GM12891 (cell line): ENCODE measurements at regions not wholly inside any gene's neighbourhood (a gene's known extent, or its start where the extent isn't known, plus 50 kb on each side); places are given as distances from the start of the nearest gene placed in this dataset.

Experiments
- DNase-seq: peaks from one replicate; pipeline ENCODE4 v3.0.0; 2011; ENCODE audit warnings: low spot score; ENCODE audit not compliant: insufficient read length
- FAIRE-seq: peaks from 2 replicates; lab custom pipeline; 2011; peaks lifted over from hg19 to GRCh38; lab: Jason Lieb, UNC
- PAX5 ChIP-seq: IDR thresholded peaks from 2 replicates; pipeline ENCODE4 v1.6.1; 2011; ENCODE audit warnings: low read length, moderate library complexity, mild to moderate bottlenecking; ENCODE audit not compliant: insufficient read depth, severe bottlenecking
- POLR2A ChIP-seq: IDR thresholded peaks from 2 replicates; pipeline ENCODE4 v1.6.1; 2011; ENCODE audit warnings: low read depth, low read length, control low read depth
- POLR2AphosphoS5 ChIP-seq: IDR thresholded peaks from 2 replicates; pipeline ENCODE4 v1.6.1; 2011; ENCODE audit warnings: low read depth, low read length, control low read depth
- POU2F2 ChIP-seq: IDR thresholded peaks from 2 replicates; pipeline ENCODE4 v1.6.1; 2011; ENCODE audit warnings: low read depth, mild to moderate bottlenecking, control low read depth, low read length, moderate library complexity
- SPI1 ChIP-seq: IDR thresholded peaks from 2 replicates; pipeline ENCODE4 v1.6.1; 2011; ENCODE audit warnings: low read depth, low read length, control low read depth
- TAF1 ChIP-seq: IDR thresholded peaks from 2 replicates; pipeline ENCODE4 v1.6.1; 2011; ENCODE audit warnings: low read depth, low read length, control low read depth

DNA sequence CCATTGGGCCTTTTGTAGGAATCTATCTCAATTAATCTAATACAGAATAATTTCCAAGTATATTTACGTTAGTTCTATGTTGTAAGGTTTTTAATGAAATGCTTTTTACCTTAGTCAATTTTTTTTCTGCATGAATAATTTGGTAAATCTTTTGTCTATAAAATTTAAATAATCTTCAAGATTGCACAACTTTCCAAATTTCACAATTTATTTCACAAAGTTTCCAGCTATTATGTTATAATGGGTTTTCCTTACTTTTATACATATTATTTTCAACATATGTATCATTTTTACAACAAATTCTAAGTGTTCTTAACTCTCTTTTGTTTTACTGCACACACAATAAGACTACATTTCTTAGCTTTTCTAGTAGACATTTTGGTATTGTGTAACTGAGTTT is 470.7 kb downstream of the ETV1 start:
- FAIRE-seq: no peak
- TF ChIP-seq TAF1 (no peak), POLR2AphosphoS5 (no peak), POLR2A (no peak), POU2F2 (no peak), SPI1 (no peak), PAX5 (no peak)
- no peak for DNase-seq

DNA sequence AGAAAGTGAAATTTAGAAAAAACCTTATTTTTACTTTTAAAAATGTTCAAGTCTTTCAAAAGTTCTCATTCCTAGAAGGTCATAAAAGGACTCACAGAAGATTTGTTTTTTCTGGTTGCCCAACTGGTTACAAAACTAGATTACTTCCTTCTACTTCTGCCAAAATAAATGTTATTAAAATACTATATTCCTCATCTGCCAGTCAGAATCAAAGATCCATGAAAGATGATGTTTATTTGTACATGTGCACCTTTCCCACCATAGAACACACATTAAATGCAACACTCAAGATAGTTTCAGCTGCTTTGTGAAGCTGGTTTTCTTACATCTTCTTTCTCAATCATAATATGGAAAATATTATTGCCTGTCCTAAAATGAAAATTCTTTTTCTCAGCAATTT is 465.4 kb downstream of the ETV1 start:
- DNase-seq (no peak), FAIRE-seq (no peak)
- TF ChIP-seq POLR2AphosphoS5 (no peak), POU2F2 (no peak), TAF1 (no peak), PAX5 (no peak), SPI1 (no peak), POLR2A (no peak)

DNA sequence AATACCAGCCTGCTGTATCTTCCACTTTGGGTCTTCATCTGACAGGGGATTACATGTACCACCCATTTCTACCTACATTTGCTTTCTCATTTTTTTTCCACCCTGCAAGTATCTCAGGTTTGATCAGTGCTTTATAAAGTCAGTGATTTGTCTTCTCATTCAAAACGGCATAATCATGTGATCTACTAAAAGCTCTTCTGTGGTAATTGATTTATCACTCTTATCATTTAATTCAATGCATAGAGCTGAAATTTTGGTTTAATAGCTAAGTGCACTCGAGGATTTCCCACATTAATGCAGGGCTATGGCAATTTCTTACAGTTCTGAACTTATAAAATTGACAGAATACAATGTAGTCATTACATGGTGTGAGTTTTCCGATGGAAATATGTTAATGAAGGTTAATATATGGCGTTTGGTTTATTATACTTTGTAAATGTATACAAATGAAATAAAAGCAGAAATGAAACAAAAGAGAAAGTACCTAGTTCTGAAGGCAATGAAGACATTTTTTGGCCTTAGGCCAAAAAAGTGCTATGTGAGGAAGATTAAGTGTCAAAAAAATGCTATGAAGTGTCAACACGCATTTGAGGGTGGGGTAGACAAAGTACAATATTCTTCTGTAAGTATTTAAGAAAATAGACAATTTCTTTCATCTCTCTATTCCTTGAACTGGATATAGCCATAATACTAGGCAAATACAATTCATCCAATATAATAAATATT is 457.3 kb downstream of the ETV1 start:
- no peak for TF ChIP-seq POU2F2
- peak; percentile 14; the same call in 1 of the 2 replicates for TF ChIP-seq SPI1
- no peak for TF ChIP-seq POLR2AphosphoS5
- no peak for TF ChIP-seq PAX5
- no peak for TF ChIP-seq POLR2A
- no peak for DNase-seq
- FAIRE-seq: no peak

DNA sequence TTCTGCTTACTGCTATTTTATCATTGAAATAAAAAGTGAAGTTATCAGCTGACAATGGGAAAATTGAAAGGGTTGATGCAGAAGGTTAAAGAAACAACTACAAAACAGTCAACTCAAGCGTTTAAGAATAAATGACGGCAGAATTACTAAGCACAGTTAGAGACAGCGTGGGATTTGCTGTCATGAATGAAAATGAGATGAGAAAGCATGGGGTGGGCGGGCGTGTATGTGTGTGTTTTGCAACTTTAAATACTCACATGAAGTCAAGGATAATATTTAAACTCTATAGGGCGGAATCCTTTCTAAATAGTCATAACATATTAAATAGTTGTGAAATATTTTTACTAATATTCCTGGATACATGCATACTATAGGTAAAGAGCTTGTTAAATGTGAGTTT is 450.8 kb downstream of the ETV1 start:
- DNase-seq (no peak), FAIRE-seq (no peak)
- TF ChIP-seq TAF1 (no peak), PAX5 (no peak), POU2F2 (no peak), POLR2A (no peak)

DNA sequence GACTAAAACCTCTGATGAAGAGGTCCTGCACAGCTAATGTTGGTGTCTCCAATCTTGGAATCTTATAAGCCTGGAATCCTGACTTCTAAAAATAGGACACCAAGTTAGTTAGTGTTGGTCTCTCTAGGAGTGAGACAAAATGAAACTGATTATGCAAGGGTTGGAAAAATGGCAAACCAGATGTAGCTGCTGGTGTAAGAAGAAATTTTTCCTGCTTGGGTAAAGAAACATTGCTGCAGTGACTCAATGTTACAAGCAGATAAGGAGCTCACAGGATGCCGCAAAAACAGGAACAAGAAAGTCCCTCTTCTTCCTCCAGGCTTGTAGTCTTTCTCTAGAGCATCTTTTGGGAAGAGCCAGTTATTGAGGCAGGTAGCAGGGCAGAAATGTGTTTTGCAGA is 449.0 kb downstream of the ETV1 start:
- FAIRE-seq (no peak), DNase-seq (no peak)

DNA sequence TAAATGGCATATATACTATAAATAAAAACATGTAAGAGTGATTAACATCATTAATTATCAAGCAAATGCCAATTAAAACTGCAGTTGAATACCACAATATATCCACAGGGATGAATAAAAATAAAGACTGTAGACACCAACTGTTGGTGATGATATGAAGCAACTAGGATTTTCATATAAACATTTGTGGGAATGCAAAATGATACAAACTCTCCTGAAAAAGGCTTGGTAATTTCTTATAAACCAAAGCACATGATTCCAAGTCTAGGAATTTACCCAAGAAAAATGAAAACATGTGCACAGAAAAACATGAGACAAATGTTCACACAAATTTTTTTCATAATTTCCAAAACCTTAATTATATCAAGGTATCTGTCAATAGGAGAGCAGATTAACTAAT is 448.1 kb downstream of the ETV1 start:
- TF ChIP-seq POU2F2: no peak
- TF ChIP-seq POLR2A: no peak
- no peak for TF ChIP-seq TAF1
- TF ChIP-seq POLR2AphosphoS5: no peak
- TF ChIP-seq SPI1: no peak
- no peak for TF ChIP-seq PAX5
- FAIRE-seq (no peak), DNase-seq (no peak)

More for the DNA sequence above, 449.0 kb downstream of the ETV1 start:
- TF ChIP-seq SPI1 (no peak), POU2F2 (no peak), POLR2AphosphoS5 (no peak), TAF1 (no peak), PAX5 (no peak), POLR2A (no peak)

DNA sequence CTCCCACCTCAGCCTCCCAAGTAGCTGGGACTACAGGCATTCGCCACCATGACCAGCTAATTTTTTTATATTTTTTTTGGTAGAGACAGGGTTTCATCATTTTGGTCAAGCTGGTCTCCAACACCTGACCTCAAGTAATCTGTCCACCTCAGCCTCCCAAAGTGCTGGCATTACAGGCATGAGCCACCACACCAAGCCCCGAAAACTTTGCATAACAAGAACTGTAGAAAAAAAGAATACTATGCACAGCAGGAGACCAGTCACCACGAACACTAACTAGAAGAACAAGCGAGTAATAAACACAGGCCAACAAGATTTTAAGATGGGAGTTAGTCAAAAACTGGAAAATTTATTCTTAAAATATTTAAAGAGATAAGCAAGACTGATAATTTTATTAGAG is 447.0 kb downstream of the ETV1 start:
- DNase-seq (no peak), FAIRE-seq (no peak)
- no peak for TF ChIP-seq POU2F2
- TF ChIP-seq TAF1: no peak
- no peak for TF ChIP-seq PAX5
- TF ChIP-seq POLR2A: no peak
- no peak for TF ChIP-seq SPI1
- TF ChIP-seq POLR2AphosphoS5: no peak

DNA sequence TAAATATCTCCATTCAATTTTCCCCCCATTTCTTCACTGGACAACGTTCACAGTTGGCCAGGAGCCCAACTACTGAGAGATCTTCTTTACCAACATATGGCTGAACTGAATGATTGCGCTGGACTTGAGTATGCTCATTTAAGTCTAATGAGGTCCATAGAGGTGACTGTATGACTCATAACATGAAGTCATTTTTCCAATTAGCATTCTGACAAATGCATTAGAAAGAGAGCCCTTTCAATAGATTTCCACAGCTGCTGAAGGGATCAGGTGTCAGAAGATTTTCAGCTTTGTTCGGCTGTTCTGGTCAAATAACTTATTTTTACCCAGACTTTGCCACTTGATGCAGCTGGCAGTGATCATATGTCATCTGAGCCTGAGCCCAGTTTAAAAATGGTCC is 438.0 kb downstream of the ETV1 start:
- DNase-seq (no peak), FAIRE-seq (no peak)
- no peak for TF ChIP-seq POU2F2
- TF ChIP-seq PAX5: no peak
- TF ChIP-seq TAF1: no peak
- TF ChIP-seq POLR2AphosphoS5: no peak
- TF ChIP-seq SPI1: no peak
- no peak for TF ChIP-seq POLR2A

DNA sequence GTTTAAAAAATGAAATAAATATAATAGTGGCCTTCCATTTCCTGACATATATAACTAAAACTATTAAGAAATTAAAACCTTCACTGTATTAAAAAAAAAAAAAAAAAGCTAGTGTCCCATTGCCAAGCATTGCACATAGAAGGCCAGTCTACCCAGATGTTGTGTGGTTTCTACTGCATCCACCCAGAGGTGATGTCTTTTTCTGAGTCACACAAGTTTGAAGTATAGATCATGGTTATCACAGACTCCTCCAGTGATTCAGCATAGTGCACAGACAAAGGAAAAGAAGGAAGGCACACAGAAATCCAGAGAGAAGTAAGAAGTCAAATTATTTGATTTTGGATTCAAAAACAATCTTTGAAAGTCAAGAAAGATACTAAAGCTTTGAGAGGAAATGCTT is 429.0 kb downstream of the ETV1 start:
- TF ChIP-seq POLR2AphosphoS5 (no peak), POLR2A (no peak), POU2F2 (no peak), SPI1 (no peak), PAX5 (no peak), TAF1 (no peak)
- no peak for FAIRE-seq
- DNase-seq: no peak

DNA sequence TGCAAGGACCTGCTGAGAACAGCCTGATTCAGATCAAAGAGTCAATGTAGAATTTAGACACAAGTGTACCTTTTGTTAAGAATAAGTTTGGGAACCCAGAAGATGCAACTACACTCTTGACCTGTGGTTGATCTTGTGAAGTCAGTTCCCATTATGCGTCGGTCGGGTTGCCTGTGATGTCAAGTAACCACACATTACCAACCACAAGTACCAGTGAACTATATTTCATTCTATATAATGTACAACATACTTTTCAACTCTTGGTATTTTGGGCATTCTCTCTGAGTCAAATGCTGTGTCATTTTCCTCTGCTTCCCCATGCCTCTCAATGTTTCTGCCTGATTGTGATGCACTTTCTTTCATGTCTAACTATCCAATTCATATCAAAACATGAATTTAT is 426.2 kb downstream of the ETV1 start:
- DNase-seq: no peak
- TF ChIP-seq PAX5 (no peak), POU2F2 (no peak), POLR2AphosphoS5 (no peak), TAF1 (no peak), SPI1 (no peak), POLR2A (no peak)
- no peak for FAIRE-seq

DNA sequence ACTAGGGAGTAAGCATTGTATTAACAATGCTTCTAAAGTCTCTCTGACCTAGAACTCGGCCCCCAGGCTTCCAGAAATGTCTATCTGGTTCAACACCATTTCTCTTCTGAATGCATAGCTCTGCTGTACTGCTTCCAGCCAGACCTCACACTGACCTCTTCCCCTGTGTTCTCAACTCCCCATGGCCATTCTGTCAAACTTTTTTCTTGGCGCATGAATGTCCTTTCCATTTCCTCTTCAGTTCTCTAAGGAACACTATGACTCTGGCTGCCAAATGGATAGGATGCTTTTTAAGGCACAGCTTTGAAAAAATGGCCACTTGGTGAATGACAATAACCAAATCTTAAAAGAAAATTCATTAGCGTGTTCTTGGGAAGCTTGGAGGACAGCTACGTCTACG is 425.8 kb downstream of the ETV1 start:
- no peak for FAIRE-seq
- TF ChIP-seq SPI1: no peak
- no peak for TF ChIP-seq TAF1
- no peak for TF ChIP-seq POLR2A
- TF ChIP-seq PAX5: no peak
- TF ChIP-seq POLR2AphosphoS5: no peak
- no peak for TF ChIP-seq POU2F2
- DNase-seq: no peak
